ENCODE measurements at regions not wholly inside any gene's neighbourhood (a gene's known extent, or its start where the extent isn't known, plus 50 kb on each side); places are given as distances from the start of the nearest gene placed in this dataset.

DNA sequence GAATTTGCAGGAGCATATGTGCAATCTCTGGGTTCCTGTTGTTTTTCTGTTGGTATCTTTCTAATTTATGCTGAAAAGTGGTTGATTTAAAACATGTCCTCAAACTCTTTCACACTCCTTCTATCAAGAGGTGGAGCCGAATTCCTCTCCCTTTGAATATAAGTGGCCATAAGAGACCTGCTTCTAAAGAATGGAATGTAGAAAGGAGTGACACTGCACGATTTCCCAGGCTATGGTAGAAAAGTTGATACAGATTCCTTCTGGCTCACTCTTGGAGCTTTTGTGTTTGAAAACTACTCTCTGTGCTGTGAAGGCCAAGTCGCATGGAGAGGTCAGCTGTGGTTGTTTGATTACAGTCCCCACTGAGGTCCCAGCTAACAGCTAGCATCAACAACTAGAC, 613.2 kb downstream of the ETNK1 start:
- CTCF ChIA-PET, result no interaction called here
- no peaks in the 10 kb centered on the region for H3K36me3 ChIP-seq (ENCODE audit: control insufficient read depth in 2 of 2, insufficient read depth in 2 of 2, low read length in 1 of 2)
- ATAC-seq (no peak), FAIRE-seq (no peak), DNase-seq (ENCODE audit: low read depth, low spot score) (no peak)
- H3K27ac ChIP-seq (ENCODE audit: control insufficient read depth, insufficient read depth), result no peak overlapping the region
- H4K20me1 ChIP-seq (ENCODE audit: control insufficient read depth, insufficient read depth), result no peaks in the 10 kb centered on the region; the same call in 1 of the 2 replicates
- 27% methylated on average over 3 of the region's 3 CpGs for WGBS (ENCODE audit: insufficient coverage, insufficient replicate concordance, low lambda C conversion rate, missing lambda C conversion rate)
- H3K9me3 ChIP-seq (replicated peaks; ENCODE audit: control insufficient read depth, insufficient read depth, low read length), result no peaks in the 10 kb centered on the region
- RAD21 ChIA-PET (ENCODE audit: unreplicated experiment), result interaction anchor here (0.5 kb wide), 1 partner anchor 1203 kb away, joined by 3 read pairs; no protein-coding TSS in a partner anchor
- intact Hi-C loops (cut with micrococcal nuclease; ENCODE audit: unreplicated experiment) (no loop called here), in situ Hi-C loops (cut with MboI) (no loop called here)
- POLR2A ChIA-PET, result no interaction called here
- H3K4me2 ChIP-seq (ENCODE audit: control insufficient read depth, insufficient read depth), result no peak overlapping the region
- no peak overlapping the region for H2AFZ ChIP-seq (ENCODE audit: control insufficient read depth, low read depth, low read length)
- no peak overlapping the region for H3K4me3 ChIP-seq
- SMC1A ChIA-PET (ENCODE audit: uncharacterized antibody, unreplicated experiment), result interaction anchor here (0.7 to 1.8 kb wide), 2 partner anchors 13 kb away, joined by 4 to 6 read pairs; no protein-coding TSS in a partner anchor
- no peaks in the 10 kb centered on the region for H3K27me3 ChIP-seq (replicated peaks in 1 of 2; ENCODE audit: control insufficient read depth in 2 of 2, insufficient read depth in 2 of 2, low read length in 1 of 2)
- no peak overlapping the region for H3K9ac ChIP-seq (ENCODE audit: control insufficient read depth, insufficient read depth, low read length)
- no peaks in the 10 kb centered on the region for H3K79me2 ChIP-seq (ENCODE audit: control insufficient read depth, insufficient read depth, low read length)
- no peaks in the 10 kb centered on the region for H3K4me1 ChIP-seq (ENCODE audit: control insufficient read depth, insufficient read depth, low read length)
- no TSS peak for BruUV-seq (replicated peaks)
- TF ChIP-seq, protein P1, sequence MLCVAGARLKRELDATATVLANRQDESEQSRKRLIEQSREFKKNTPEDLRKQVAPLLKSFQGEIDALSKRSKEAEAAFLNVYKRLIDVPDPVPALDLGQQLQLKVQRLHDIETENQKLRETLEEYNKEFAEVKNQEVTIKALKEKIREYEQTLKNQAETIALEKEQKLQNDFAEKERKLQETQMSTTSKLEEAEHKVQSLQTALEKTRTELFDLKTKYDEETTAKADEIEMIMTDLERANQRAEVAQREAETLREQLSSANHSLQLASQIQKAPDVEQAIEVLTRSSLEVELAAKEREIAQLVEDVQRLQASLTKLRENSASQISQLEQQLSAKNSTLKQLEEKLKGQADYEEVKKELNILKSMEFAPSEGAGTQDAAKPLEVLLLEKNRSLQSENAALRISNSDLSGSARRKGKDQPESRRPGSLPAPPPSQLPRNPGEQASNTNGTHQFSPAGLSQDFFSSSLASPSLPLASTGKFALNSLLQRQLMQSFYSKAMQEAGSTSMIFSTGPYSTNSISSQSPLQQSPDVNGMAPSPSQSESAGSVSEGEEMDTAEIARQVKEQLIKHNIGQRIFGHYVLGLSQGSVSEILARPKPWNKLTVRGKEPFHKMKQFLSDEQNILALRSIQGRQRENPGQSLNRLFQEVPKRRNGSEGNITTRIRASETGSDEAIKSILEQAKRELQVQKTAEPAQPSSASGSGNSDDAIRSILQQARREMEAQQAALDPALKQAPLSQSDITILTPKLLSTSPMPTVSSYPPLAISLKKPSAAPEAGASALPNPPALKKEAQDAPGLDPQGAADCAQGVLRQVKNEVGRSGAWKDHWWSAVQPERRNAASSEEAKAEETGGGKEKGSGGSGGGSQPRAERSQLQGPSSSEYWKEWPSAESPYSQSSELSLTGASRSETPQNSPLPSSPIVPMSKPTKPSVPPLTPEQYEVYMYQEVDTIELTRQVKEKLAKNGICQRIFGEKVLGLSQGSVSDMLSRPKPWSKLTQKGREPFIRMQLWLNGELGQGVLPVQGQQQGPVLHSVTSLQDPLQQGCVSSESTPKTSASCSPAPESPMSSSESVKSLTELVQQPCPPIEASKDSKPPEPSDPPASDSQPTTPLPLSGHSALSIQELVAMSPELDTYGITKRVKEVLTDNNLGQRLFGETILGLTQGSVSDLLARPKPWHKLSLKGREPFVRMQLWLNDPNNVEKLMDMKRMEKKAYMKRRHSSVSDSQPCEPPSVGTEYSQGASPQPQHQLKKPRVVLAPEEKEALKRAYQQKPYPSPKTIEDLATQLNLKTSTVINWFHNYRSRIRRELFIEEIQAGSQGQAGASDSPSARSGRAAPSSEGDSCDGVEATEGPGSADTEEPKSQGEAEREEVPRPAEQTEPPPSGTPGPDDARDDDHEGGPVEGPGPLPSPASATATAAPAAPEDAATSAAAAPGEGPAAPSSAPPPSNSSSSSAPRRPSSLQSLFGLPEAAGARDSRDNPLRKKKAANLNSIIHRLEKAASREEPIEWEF (IDR thresholded peaks at IDR 0.05; ENCODE audit: insufficient replicate concordance, low read depth, low read length), result no peak
- TF ChIP-seq ZNF207 (IDR thresholded peaks at IDR 0.05; ENCODE audit: borderline replicate concordance) (no peak), SREBF2 (IDR thresholded peaks at IDR 0.05; ENCODE audit: low read length) (no peak), POLR2AphosphoS2 (IDR thresholded peaks at IDR 0.05; ENCODE audit: low read depth, low read length) (no peak), BMI1 (IDR thresholded peaks at IDR 0.05; ENCODE audit: borderline replicate concordance) (no peak), NR2C2 (IDR thresholded peaks at IDR 0.05; ENCODE audit: borderline replicate concordance, control insufficient read depth, insufficient read length, low read depth) (no peak), ASH2L (IDR thresholded peaks at IDR 0.05; ENCODE audit: borderline replicate concordance, low read depth) (no peak), YBX1 (IDR thresholded peaks at IDR 0.05) (no peak)
- TF ChIP-seq, protein P2, sequence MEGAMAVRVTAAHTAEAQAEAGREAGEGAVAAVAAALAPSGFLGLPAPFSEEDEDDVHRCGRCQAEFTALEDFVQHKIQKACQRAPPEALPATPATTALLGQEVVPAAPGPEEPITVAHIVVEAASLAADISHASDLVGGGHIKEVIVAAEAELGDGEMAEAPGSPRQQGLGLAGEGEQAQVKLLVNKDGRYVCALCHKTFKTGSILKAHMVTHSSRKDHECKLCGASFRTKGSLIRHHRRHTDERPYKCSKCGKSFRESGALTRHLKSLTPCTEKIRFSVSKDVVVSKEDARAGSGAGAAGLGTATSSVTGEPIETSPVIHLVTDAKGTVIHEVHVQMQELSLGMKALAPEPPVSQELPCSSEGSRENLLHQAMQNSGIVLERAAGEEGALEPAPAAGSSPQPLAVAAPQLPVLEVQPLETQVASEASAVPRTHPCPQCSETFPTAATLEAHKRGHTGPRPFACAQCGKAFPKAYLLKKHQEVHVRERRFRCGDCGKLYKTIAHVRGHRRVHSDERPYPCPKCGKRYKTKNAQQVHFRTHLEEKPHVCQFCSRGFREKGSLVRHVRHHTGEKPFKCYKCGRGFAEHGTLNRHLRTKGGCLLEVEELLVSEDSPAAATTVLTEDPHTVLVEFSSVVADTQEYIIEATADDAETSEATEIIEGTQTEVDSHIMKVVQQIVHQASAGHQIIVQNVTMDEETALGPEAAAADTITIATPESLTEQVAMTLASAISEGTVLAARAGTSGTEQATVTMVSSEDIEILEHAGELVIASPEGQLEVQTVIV (IDR thresholded peaks at IDR 0.05; ENCODE audit: borderline replicate concordance, partially characterized antibody), result no peak
- TF ChIP-seq, protein P3, sequence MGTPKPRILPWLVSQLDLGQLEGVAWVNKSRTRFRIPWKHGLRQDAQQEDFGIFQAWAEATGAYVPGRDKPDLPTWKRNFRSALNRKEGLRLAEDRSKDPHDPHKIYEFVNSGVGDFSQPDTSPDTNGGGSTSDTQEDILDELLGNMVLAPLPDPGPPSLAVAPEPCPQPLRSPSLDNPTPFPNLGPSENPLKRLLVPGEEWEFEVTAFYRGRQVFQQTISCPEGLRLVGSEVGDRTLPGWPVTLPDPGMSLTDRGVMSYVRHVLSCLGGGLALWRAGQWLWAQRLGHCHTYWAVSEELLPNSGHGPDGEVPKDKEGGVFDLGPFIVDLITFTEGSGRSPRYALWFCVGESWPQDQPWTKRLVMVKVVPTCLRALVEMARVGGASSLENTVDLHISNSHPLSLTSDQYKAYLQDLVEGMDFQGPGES (IDR thresholded peaks at IDR 0.05), result no peak
- TF ChIP-seq, protein P4, sequence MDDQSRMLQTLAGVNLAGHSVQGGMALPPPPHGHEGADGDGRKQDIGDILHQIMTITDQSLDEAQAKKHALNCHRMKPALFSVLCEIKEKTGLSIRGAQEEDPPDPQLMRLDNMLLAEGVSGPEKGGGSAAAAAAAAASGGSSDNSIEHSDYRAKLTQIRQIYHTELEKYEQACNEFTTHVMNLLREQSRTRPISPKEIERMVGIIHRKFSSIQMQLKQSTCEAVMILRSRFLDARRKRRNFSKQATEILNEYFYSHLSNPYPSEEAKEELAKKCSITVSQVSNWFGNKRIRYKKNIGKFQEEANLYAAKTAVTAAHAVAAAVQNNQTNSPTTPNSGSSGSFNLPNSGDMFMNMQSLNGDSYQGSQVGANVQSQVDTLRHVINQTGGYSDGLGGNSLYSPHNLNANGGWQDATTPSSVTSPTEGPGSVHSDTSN (IDR thresholded peaks at IDR 0.05; ENCODE audit: insufficient replicate concordance, low read depth, low read length), result no peak
- TF ChIP-seq, protein P5, sequence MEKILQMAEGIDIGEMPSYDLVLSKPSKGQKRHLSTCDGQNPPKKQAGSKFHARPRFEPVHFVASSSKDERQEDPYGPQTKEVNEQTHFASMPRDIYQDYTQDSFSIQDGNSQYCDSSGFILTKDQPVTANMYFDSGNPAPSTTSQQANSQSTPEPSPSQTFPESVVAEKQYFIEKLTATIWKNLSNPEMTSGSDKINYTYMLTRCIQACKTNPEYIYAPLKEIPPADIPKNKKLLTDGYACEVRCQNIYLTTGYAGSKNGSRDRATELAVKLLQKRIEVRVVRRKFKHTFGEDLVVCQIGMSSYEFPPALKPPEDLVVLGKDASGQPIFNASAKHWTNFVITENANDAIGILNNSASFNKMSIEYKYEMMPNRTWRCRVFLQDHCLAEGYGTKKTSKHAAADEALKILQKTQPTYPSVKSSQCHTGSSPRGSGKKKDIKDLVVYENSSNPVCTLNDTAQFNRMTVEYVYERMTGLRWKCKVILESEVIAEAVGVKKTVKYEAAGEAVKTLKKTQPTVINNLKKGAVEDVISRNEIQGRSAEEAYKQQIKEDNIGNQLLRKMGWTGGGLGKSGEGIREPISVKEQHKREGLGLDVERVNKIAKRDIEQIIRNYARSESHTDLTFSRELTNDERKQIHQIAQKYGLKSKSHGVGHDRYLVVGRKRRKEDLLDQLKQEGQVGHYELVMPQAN (conservative IDR thresholded peaks at IDR 0.05), result no peak
